Mesothelial cell of epicardium (in vitro differentiated cells): ENCODE measurements at regions not wholly inside any gene's neighbourhood (a gene's known extent, or its start where the extent isn't known, plus 50 kb on each side); places are given as distances from the start of the nearest gene placed in this dataset.

Experiments
- DNase-seq, 2 experiments: peaks; one replicate each; pipeline ENCODE4 v3.0.0; 2021; ENCODE audit warnings: low spot score in 2 of 2; ENCODE audit not compliant: unreplicated experiment in 2 of 2
- H3K27ac Mint-ChIP-seq: 2 replicates; pipeline ENCODE4 v1.8.0; 2021; ENCODE audit warnings: mixed read lengths
- H3K27me3 Mint-ChIP-seq: 2 replicates; pipeline ENCODE4 v1.8.0; 2021; ENCODE audit warnings: low read depth, mixed read lengths
- H3K36me3 Mint-ChIP-seq: 2 replicates; pipeline ENCODE4 v1.8.0; 2021; ENCODE audit warnings: mixed read lengths
- H3K4me1 Mint-ChIP-seq: 2 replicates; pipeline ENCODE4 v1.8.0; 2021; ENCODE audit warnings: mixed read lengths
- H3K4me3 Mint-ChIP-seq: 2 replicates; pipeline ENCODE4 v1.8.0; 2021; ENCODE audit warnings: mild to moderate bottlenecking, moderate library complexity, mixed read lengths
- H3K9me3 Mint-ChIP-seq: 2 replicates; pipeline ENCODE4 v1.8.0; 2021; ENCODE audit warnings: mixed read lengths
- CTCF ChIP-seq: fragments of 200-600 bp; sonication (generic); IDR thresholded peaks from one replicate; pipeline ENCODE4 v1.5.0; 2021; ENCODE audit warnings: antibody characterized with exemption; ENCODE audit not compliant: unreplicated experiment

GRCh38 chr16:27678955-27679354, 129.0 kb downstream of the KATNIP start:
- Mint-ChIP-seq H3K36me3 (peaks cover 58% of the 10 kb centered on the region), H3K27ac (no peak overlapping the region), H3K9me3 (peaks cover 15% of the 10 kb centered on the region), H3K27me3 (no peaks in the 10 kb centered on the region), H3K4me3 (no peak overlapping the region), H3K4me1 (no peaks in the 10 kb centered on the region)
- no peak for TF ChIP-seq CTCF
- DNase-seq: no peak

- Mint-ChIP-seq H3K4me1 (no peaks in the 10 kb centered on the region), H3K36me3 (peaks cover 52% of the 10 kb centered on the region), H3K9me3 (peaks cover 8% of the 10 kb centered on the region), H3K27me3 (no peaks in the 10 kb centered on the region), H3K4me3 (no peak overlapping the region), H3K27ac (no peak overlapping the region)
- DNase-seq: no peak
- no peak for TF ChIP-seq CTCF
Measured at GRCh38 chr16:27679899-27680298, 130.0 kb downstream of the KATNIP start.

GRCh38 chr16:27681681-27682080, 131.7 kb downstream of the KATNIP start:
- Mint-ChIP-seq H3K27ac (no peak overlapping the region), H3K9me3 (no peaks in the 10 kb centered on the region), H3K4me3 (no peak overlapping the region), H3K36me3 (peaks cover 44% of the 10 kb centered on the region), H3K27me3 (no peaks in the 10 kb centered on the region), H3K4me1 (no peaks in the 10 kb centered on the region)
- TF ChIP-seq CTCF: no peak
- no peak for DNase-seq

GRCh38 chr16:27684047-27684446, 134.1 kb downstream of the KATNIP start:
- DNase-seq: no peak
- Mint-ChIP-seq H3K36me3 (peaks cover 33% of the 10 kb centered on the region), H3K27me3 (no peaks in the 10 kb centered on the region), H3K9me3 (no peaks in the 10 kb centered on the region), H3K4me1 (no peaks in the 10 kb centered on the region), H3K27ac (no peak overlapping the region), H3K4me3 (no peak overlapping the region)
- TF ChIP-seq CTCF: no peak

- Mint-ChIP-seq H3K27ac (no peak overlapping the region), H3K4me3 (no peak overlapping the region), H3K4me1 (no peaks in the 10 kb centered on the region), H3K36me3 (peaks cover 26% of the 10 kb centered on the region), H3K27me3 (no peaks in the 10 kb centered on the region), H3K9me3 (no peaks in the 10 kb centered on the region)
- TF ChIP-seq CTCF: no peak
- no peak for DNase-seq
Measured at GRCh38 chr16:27685807-27686206, 135.9 kb downstream of the KATNIP start.

- H3K9me3 Mint-ChIP-seq: no peaks in the 10 kb centered on the region
- no peaks in the 10 kb centered on the region for H3K4me1 Mint-ChIP-seq
- TF ChIP-seq CTCF: no peak
- H3K27me3 Mint-ChIP-seq: no peaks in the 10 kb centered on the region
- DNase-seq: no peak
- no peak overlapping the region for H3K27ac Mint-ChIP-seq
- no peak overlapping the region for H3K4me3 Mint-ChIP-seq
- H3K36me3 Mint-ChIP-seq: peaks cover 17% of the 10 kb centered on the region
Measured at GRCh38 chr16:27686926-27687325, 137.0 kb downstream of the KATNIP start.
